Stimulated activated CD4-positive, alpha-beta T cell treated with anti-CD3 and anti-CD28 coated beads, Interleukin-15, amount 100 ng/mL, for 1 hour (primary cell): ENCODE measurements at regions not wholly inside any gene's neighbourhood (a gene's known extent, or its start where the extent isn't known, plus 50 kb on each side); places are given as distances from the start of the nearest gene placed in this dataset.
"Not testable (repeated sequence)": the region's sequence is repeated elsewhere in the genome, so short reads cannot be mapped to it uniquely, and the experiment has no call there.

Experiments
- DNase-seq, 2 donors: peaks; one replicate each; pipeline ENCODE4 v3.0.0-alpha.2; 2020; ENCODE audit warnings: low read depth in 1 of 2, low spot score in 1 of 2

- DNase-seq, result no peak
Observed at GRCh38 chr15:62406305-62406891, 241.3 kb upstream of the C2CD4B start.

- DNase-seq, result no peak
Observed at GRCh38 chr15:62407216-62407615, 242.1 kb upstream of the C2CD4B start.

- DNase-seq, result no peak
Observed at GRCh38 chr15:62407962-62408361, 242.9 kb upstream of the C2CD4B start.

GRCh38 chr15:62409466-62409865, 244.4 kb upstream of the C2CD4B start:
- no peak for DNase-seq

- no peak for DNase-seq
Observed at GRCh38 chr15:62412686-62413085, 247.6 kb upstream of the C2CD4B start.

GRCh38 chr15:62413153-62413552, 248.1 kb upstream of the C2CD4B start:
- no peak for DNase-seq

- no peak for DNase-seq
Observed at GRCh38 chr15:62413786-62414185, 248.7 kb upstream of the C2CD4B start.

- DNase-seq, result no peak
Observed at GRCh38 chr15:62415498-62415897, 250.4 kb upstream of the C2CD4B start.

- DNase-seq, result no peak
Observed at GRCh38 chr15:62416526-62416925, 251.4 kb upstream of the C2CD4B start.

- no peak for DNase-seq
Observed at GRCh38 chr15:62417439-62417838, 252.4 kb upstream of the C2CD4B start.

- DNase-seq, result not testable (repeated sequence)
Observed at GRCh38 chr15:62418496-62418895, 253.4 kb upstream of the C2CD4B start.

- no peak for DNase-seq
Observed at GRCh38 chr15:62419192-62419591, 254.1 kb upstream of the C2CD4B start.

GRCh38 chr15:62420371-62420770, 255.3 kb upstream of the C2CD4B start:
- not testable (repeated sequence) for DNase-seq

GRCh38 chr15:62421289-62421688, 256.2 kb upstream of the C2CD4B start:
- no peak for DNase-seq

GRCh38 chr15:62426387-62426956, 261.4 kb upstream of the C2CD4B start:
- DNase-seq, result no peak

GRCh38 chr15:62428259-62428658, 263.2 kb upstream of the C2CD4B start:
- DNase-seq, result no peak

- DNase-seq, result no peak
Observed at GRCh38 chr15:62428851-62429598, 263.9 kb upstream of the C2CD4B start.

- no peak for DNase-seq
Observed at GRCh38 chr15:62430056-62430455, 265.0 kb upstream of the C2CD4B start.

GRCh38 chr15:62430552-62430951, 265.5 kb upstream of the C2CD4B start:
- DNase-seq, result no peak

GRCh38 chr15:62431008-62431797, 266.1 kb upstream of the C2CD4B start:
- DNase-seq, result no peak

GRCh38 chr15:62431817-62432216, 266.7 kb upstream of the C2CD4B start:
- no peak for DNase-seq
